Keratinocyte (primary cell): ENCODE measurements at regions not wholly inside any gene's neighbourhood (a gene's known extent, or its start where the extent isn't known, plus 50 kb on each side); places are given as distances from the start of the nearest gene placed in this dataset.

Experiments
- DNase-seq: peaks from one replicate; pipeline ENCODE4 v3.0.0-alpha.2; 2011; ENCODE audit warnings: low read depth, missing footprints, low spot score
- FAIRE-seq: peaks from 2 replicates; lab custom pipeline; 2011; peaks lifted over from hg19 to GRCh38; lab: Jason Lieb, UNC
- H2AFZ ChIP-seq: 2 replicates; pipeline ENCODE4 v1.6.0; 2012; ENCODE audit warnings: low read length, control low read depth, inconsistent platforms; ENCODE audit not compliant: control insufficient read depth
- H3K27ac ChIP-seq: 2 replicates; pipeline ENCODE4 v1.5.1; 2011; ENCODE audit warnings: low read length; ENCODE audit not compliant: control insufficient read depth, insufficient read depth
- H3K27me3 ChIP-seq: 3 replicates; pipeline ENCODE4 v1.6.0; 2011; ENCODE audit warnings: low read length; ENCODE audit not compliant: control insufficient read depth, insufficient read depth; ENCODE audit errors: extremely low read depth
- H3K36me3 ChIP-seq, 2 experiments: 2 replicates in 1 of 2; 3 replicates in 1 of 2; pipeline ENCODE4 v1.5.1; 2011; ENCODE audit warnings: low read length in 2 of 2, mild to moderate bottlenecking in 1 of 2; ENCODE audit not compliant: control insufficient read depth in 2 of 2, insufficient read depth in 2 of 2; ENCODE audit errors: extremely low read depth in 1 of 2
- H3K4me1 ChIP-seq: 3 replicates; pipeline ENCODE4 v1.5.1; 2011; ENCODE audit warnings: low read length; ENCODE audit not compliant: control insufficient read depth, insufficient read depth; ENCODE audit errors: extremely low read depth
- H3K4me2 ChIP-seq: 3 replicates; pipeline ENCODE4 v1.6.0; 2011; ENCODE audit warnings: low read depth, low read length; ENCODE audit not compliant: control insufficient read depth, insufficient read depth; ENCODE audit errors: extremely low read depth
- H3K4me3 ChIP-seq, 3 experiments: fragments of 200-600 bp in 1 of 3; sonication (generic) in 1 of 3; 2 replicates in 2 of 3; 3 replicates in 1 of 3; pipeline ENCODE4 v1.5.1; 2011 to 2016; ENCODE audit warnings: low read length in 3 of 3, mild to moderate bottlenecking in 3 of 3, control low read depth in 2 of 3, inconsistent platforms in 1 of 3, low read depth in 1 of 3, mixed read lengths in 1 of 3, mixed run types in 1 of 3, moderate library complexity in 1 of 3; ENCODE audit not compliant: control insufficient read depth in 2 of 3, insufficient read depth in 2 of 3; ENCODE audit errors: extremely low read depth in 1 of 3
- H3K79me2 ChIP-seq: 2 replicates; pipeline ENCODE4 v1.6.0; 2012; ENCODE audit warnings: low read length; ENCODE audit not compliant: control insufficient read depth, insufficient read depth
- H3K9ac ChIP-seq: 3 replicates; pipeline ENCODE4 v1.6.0; 2011; ENCODE audit warnings: low read length; ENCODE audit not compliant: control insufficient read depth, insufficient read depth; ENCODE audit errors: extremely low read depth
- H3K9me1 ChIP-seq: 3 replicates; pipeline ENCODE4 v1.6.0; 2011; ENCODE audit warnings: low read length; ENCODE audit not compliant: control insufficient read depth, insufficient read depth; ENCODE audit errors: extremely low read depth
- H3K9me3 ChIP-seq: 2 replicates; pipeline ENCODE4 v1.5.1; 2012; ENCODE audit warnings: low read depth, low read length; ENCODE audit not compliant: control insufficient read depth
- H4K20me1 ChIP-seq: 3 replicates; pipeline ENCODE4 v1.6.0; 2011; ENCODE audit warnings: low read length; ENCODE audit not compliant: control insufficient read depth, insufficient read depth; ENCODE audit errors: extremely low read depth
- CTCF ChIP-seq, 3 experiments: IDR thresholded peaks in 1 of 3; conservative IDR thresholded peaks in 1 of 3; optimal IDR thresholded peaks in 1 of 3; 2 replicates in 2 of 3; 3 replicates in 1 of 3; pipeline versions ENCODE3 to v1.5.1; 2011; ENCODE audit warnings: low read length in 3 of 3, mild to moderate bottlenecking in 3 of 3, moderate library complexity in 2 of 3, control low read depth in 1 of 3, inconsistent platforms in 1 of 3; ENCODE audit not compliant: insufficient read depth in 2 of 3; ENCODE audit errors: extremely low read depth in 1 of 3
- EZH2 ChIP-seq: IDR thresholded peaks from one replicate; pipeline ENCODE4 v1.6.1; 2012; ENCODE audit warnings: inconsistent platforms, mild to moderate bottlenecking, low read length, moderate library complexity
- dilution Hi-C: fragments of 300-500 bp; cut with MboI; formaldehyde crosslinking; loops from one replicate; pipeline ENCODE4 v1.7.0; 2020; ENCODE audit warnings: low sequenced_read_pairs; ENCODE audit not compliant: extremely low pct_ligation_motif_present

- Histone ChIP-seq H3K79me2 (no peaks in the 10 kb centered on the region), H3K36me3 (no peaks in the 10 kb centered on the region), H4K20me1 (no peaks in the 10 kb centered on the region), H3K9me3 (no peaks in the 10 kb centered on the region), H3K9me1 (no peaks in the 10 kb centered on the region), H2AFZ (no peak overlapping the region), H3K27me3 (no peaks in the 10 kb centered on the region), H3K9ac (no peak overlapping the region), H3K4me3 (no peak overlapping the region), H3K27ac (no peak overlapping the region), H3K4me1 (peaks cover 42% of the 10 kb centered on the region), H3K4me2 (no peak overlapping the region)
- no peak for DNase-seq
- TF ChIP-seq EZH2 (no peak), CTCF (optimal IDR thresholded peaks at IDR 0.05 in 1 of 3, IDR thresholded peaks at IDR 0.05 in 1 of 3, conservative IDR thresholded peaks at IDR 0.05 in 1 of 3; ENCODE audit: extremely low read depth in 1 of 3, insufficient read depth in 2 of 3, low read length in 3 of 3) (no peak)
- dilution Hi-C loops: no loop called here
- no peak for FAIRE-seq
Observed at GRCh38 chr2:111656894-111657293, 227.1 kb downstream of the ANAPC1 start.

- no peaks in the 10 kb centered on the region for H4K20me1 ChIP-seq
- no peak overlapping the region for H3K4me2 ChIP-seq
- H3K4me3 ChIP-seq: no peak overlapping the region
- H3K36me3 ChIP-seq: no peaks in the 10 kb centered on the region
- no peaks in the 10 kb centered on the region for H3K9me3 ChIP-seq
- dilution Hi-C loops: no loop called here
- no peak for DNase-seq
- H3K27ac ChIP-seq: no peak overlapping the region
- H3K9me1 ChIP-seq: no peaks in the 10 kb centered on the region
- FAIRE-seq: no peak
- no peaks in the 10 kb centered on the region for H3K27me3 ChIP-seq
- no peaks in the 10 kb centered on the region for H3K79me2 ChIP-seq
- peaks cover 43% of the 10 kb centered on the region for H3K4me1 ChIP-seq
- TF ChIP-seq CTCF (optimal IDR thresholded peaks at IDR 0.05 in 1 of 3, IDR thresholded peaks at IDR 0.05 in 1 of 3, conservative IDR thresholded peaks at IDR 0.05 in 1 of 3; ENCODE audit: extremely low read depth in 1 of 3, insufficient read depth in 2 of 3, low read length in 3 of 3) (no peak), EZH2 (no peak)
- no peak overlapping the region for H2AFZ ChIP-seq
- H3K9ac ChIP-seq: no peak overlapping the region
Observed at GRCh38 chr2:111657351-111657975, 226.5 kb downstream of the ANAPC1 start.
